ENCODE measurements at regions not wholly inside any gene's neighbourhood (a gene's known extent, or its start where the extent isn't known, plus 50 kb on each side); places are given as distances from the start of the nearest gene placed in this dataset.

DNA sequence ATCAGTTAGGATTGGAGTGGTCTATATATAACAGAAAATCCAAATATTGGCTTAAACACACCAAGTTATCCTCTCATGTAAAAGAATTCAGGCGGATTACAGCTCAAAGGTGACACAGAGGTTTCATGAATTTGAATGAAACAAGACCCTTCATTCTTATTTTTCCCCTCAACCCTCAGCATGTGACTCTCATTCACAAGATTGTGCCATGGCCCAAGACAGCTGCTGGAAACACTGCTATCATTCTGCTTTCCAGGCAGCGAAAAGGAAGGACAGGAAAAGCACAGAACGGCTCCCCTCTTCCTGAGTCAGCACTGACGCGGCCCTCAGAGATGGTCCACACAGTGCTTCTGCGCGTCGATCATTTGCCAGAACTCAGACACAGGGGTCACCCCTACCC lies 891.0 kb upstream of the FRG1 start:
- intact Hi-C loops (cut with DNase I), result no loop called here
- Histone ChIP-seq H3K4me3 (no peak overlapping the region), H3K27me3 (no peaks in the 10 kb centered on the region), H3K36me3 (no peaks in the 10 kb centered on the region), H3K4me1 (no peaks in the 10 kb centered on the region), H3K27ac (no peak overlapping the region), H3K9me3 (no peaks in the 10 kb centered on the region)
- TF ChIP-seq POLR2AphosphoS5 (IDR thresholded peaks at IDR 0.05; ENCODE audit: insufficient read depth in 1 of 2, low read depth in 1 of 2) (no peak), POLR2A (IDR thresholded peaks at IDR 0.05) (no peak)
- TF ChIP-seq, protein P1, sequence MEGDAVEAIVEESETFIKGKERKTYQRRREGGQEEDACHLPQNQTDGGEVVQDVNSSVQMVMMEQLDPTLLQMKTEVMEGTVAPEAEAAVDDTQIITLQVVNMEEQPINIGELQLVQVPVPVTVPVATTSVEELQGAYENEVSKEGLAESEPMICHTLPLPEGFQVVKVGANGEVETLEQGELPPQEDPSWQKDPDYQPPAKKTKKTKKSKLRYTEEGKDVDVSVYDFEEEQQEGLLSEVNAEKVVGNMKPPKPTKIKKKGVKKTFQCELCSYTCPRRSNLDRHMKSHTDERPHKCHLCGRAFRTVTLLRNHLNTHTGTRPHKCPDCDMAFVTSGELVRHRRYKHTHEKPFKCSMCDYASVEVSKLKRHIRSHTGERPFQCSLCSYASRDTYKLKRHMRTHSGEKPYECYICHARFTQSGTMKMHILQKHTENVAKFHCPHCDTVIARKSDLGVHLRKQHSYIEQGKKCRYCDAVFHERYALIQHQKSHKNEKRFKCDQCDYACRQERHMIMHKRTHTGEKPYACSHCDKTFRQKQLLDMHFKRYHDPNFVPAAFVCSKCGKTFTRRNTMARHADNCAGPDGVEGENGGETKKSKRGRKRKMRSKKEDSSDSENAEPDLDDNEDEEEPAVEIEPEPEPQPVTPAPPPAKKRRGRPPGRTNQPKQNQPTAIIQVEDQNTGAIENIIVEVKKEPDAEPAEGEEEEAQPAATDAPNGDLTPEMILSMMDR (IDR thresholded peaks at IDR 0.05), result no peak
- no peak for DNase-seq (ENCODE audit: extremely low spot score in 2 of 2)

DNA sequence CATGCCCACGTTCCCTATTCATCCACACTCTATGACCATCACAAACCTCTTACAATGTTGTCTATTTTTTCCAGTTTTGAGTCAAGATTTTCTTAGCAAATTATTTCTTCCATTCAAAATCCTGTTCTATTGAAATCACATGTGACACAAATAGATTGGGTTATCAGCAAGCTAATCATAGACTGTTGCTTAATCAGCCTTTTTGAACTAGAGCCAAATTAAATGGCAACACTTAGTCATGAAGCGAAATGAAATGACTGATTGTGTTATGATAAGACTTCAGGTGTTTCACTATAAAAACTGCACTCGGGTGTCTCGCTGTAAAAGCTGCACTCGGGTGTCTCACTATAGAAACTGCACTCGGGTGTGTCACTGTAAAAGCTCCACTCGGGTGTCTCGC lies 890.0 kb upstream of the FRG1 start:
- no peaks in the 10 kb centered on the region for H3K36me3 ChIP-seq
- no peak for DNase-seq (ENCODE audit: extremely low spot score in 2 of 2)
- H3K27ac ChIP-seq, result no peak overlapping the region
- TF ChIP-seq POLR2AphosphoS5 (IDR thresholded peaks at IDR 0.05; ENCODE audit: insufficient read depth in 1 of 2, low read depth in 1 of 2) (no peak), POLR2A (IDR thresholded peaks at IDR 0.05) (no peak)
- TF ChIP-seq, protein P1 (IDR thresholded peaks at IDR 0.05), result no peak
- no peaks in the 10 kb centered on the region for H3K27me3 ChIP-seq
- intact Hi-C loops (cut with DNase I), result no loop called here
- H3K4me3 ChIP-seq, result no peak overlapping the region
- H3K4me1 ChIP-seq, result no peaks in the 10 kb centered on the region
- H3K9me3 ChIP-seq, result no peaks in the 10 kb centered on the region

DNA sequence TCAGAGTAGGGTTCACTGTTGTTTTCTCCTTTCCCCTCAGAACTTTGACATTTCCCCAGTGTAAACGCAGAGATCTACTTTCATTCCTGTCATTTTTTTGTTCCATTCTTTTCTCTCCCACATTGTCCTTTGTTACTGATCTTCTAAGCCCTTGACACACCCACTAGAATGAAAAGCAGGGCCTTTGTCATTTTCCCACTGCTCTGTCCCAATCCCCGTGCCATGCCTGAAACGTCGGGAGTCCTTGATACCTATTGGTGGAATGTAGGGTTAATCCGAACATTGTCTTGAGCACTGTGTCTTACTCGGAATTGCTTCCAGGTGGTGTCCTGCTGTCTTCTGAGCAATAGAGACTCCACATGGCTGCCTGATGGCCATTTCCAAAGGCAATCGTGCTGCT lies 887.1 kb upstream of the FRG1 start:
- H3K9me3 ChIP-seq, result no peaks in the 10 kb centered on the region
- TF ChIP-seq POLR2AphosphoS5 (IDR thresholded peaks at IDR 0.05; ENCODE audit: insufficient read depth in 1 of 2, low read depth in 1 of 2), result no peak
- TF ChIP-seq, protein P1 (IDR thresholded peaks at IDR 0.05), result no peak
- no peak for TF ChIP-seq POLR2A (IDR thresholded peaks at IDR 0.05)
- H3K4me3 ChIP-seq, result no peak overlapping the region
- H3K27ac ChIP-seq, result no peak overlapping the region
- intact Hi-C loops (cut with DNase I), result no loop called here
- H3K27me3 ChIP-seq, result no peaks in the 10 kb centered on the region
- DNase-seq (ENCODE audit: extremely low spot score in 2 of 2), result no peak
- no peaks in the 10 kb centered on the region for H3K36me3 ChIP-seq
- H3K4me1 ChIP-seq, result no peaks in the 10 kb centered on the region

DNA sequence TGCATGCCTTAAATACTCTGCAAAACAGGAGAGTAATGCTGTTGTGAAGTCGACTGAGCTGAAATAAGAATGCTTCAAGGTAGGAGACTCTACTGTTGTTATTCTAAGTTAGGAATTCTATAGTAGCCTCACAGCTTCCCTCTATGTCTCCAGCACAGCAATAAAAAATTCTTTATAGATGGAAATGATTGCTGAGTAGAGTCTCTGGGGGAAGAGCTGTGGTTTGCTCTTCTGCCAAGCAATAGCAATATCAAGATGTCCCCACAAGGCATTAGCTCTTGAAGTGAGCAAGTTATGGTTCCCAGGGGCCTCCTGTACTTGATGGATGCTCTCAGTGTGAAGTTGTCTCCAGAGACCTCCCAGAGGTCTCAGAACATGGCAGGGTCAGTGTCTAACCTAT lies 880.6 kb upstream of the FRG1 start:
- no peaks in the 10 kb centered on the region for H3K27me3 ChIP-seq
- TF ChIP-seq, protein P1 (IDR thresholded peaks at IDR 0.05), result no peak
- TF ChIP-seq POLR2A (IDR thresholded peaks at IDR 0.05) (no peak), POLR2AphosphoS5 (IDR thresholded peaks at IDR 0.05; ENCODE audit: insufficient read depth in 1 of 2, low read depth in 1 of 2) (no peak)
- H3K9me3 ChIP-seq, result no peaks in the 10 kb centered on the region
- H3K4me3 ChIP-seq, result no peak overlapping the region
- H3K27ac ChIP-seq, result no peak overlapping the region
- H3K4me1 ChIP-seq, result no peaks in the 10 kb centered on the region
- H3K36me3 ChIP-seq, result no peaks in the 10 kb centered on the region
- intact Hi-C loops (cut with DNase I), result no loop called here
- DNase-seq (ENCODE audit: extremely low spot score in 2 of 2), result no peak

DNA sequence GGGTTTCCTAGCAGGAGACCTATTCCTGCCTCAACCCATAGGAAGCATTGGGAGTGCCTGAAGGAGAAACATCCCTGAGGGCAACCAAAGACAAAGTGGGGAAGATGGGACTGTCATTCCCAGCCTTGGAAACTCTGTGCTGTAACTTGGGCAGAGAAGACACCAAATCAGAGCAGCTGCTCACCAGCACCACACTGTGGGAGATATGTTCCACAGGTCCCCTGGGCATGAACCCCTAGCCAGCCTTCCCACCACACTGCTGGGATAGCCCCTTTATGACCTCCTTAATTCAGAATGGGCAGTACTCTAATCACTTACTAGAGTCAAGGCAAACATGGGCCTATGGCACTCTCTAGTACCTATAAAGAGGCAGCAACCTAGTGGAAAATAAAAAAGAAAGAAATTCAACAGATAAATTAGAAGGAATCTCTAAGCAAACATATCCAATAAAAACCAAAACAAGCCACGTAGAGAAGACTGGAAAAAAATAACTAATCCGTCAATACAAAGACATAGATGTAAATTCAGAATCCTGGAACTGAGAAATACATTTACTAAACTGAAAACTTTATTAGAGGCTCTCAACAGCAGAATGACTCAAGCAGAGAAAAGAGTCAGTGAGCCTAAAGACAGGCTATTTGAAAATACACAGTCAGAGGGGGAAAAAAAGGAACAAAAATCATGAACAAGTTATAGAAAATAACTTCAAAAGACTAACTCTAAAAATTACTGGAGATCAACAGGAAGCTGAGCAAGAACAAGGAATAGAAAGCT lies 878.4 kb upstream of the FRG1 start:
- Histone ChIP-seq H3K36me3 (no peaks in the 10 kb centered on the region), H3K27ac (no peak overlapping the region), H3K27me3 (no peaks in the 10 kb centered on the region), H3K9me3 (no peaks in the 10 kb centered on the region), H3K4me3 (no peak overlapping the region), H3K4me1 (no peaks in the 10 kb centered on the region)
- no peak for DNase-seq (ENCODE audit: extremely low spot score in 2 of 2)
- intact Hi-C loops (cut with DNase I), result no loop called here
- TF ChIP-seq POLR2A (IDR thresholded peaks at IDR 0.05) (no peak), POLR2AphosphoS5 (IDR thresholded peaks at IDR 0.05; ENCODE audit: insufficient read depth in 1 of 2, low read depth in 1 of 2) (no peak)
- TF ChIP-seq, protein P1 (IDR thresholded peaks at IDR 0.05), result no peak
